Superior temporal gyrus (tissue), 1 donor: ENCODE measurements at regions not wholly inside any gene's neighbourhood (a gene's known extent, or its start where the extent isn't known, plus 50 kb on each side); places are given as distances from the start of the nearest gene placed in this dataset.
"Not testable (repeated sequence)": the region's sequence is repeated elsewhere in the genome, so short reads cannot be mapped to it uniquely, and the experiment has no call there.

Experiments used
- DNase-seq: peaks from one replicate; pipeline ENCODE4 v3.0.0-alpha.2; 2016; ENCODE audit errors: extremely low spot score

- no peak for DNase-seq
Measured at GRCh38 chrX:65331371-65331770, 203.2 kb downstream of the LAS1L start.

- DNase-seq, result no peak
Measured at GRCh38 chrX:65300104-65300809, 234.3 kb downstream of the LAS1L start.

- DNase-seq, result not testable (repeated sequence)
Measured at GRCh38 chrX:65282905-65283304, 251.7 kb downstream of the LAS1L start.

GRCh38 chrX:65273152-65273551 is 261.4 kb downstream of the LAS1L start:
- DNase-seq, result no peak

- no peak for DNase-seq
Measured at GRCh38 chrX:65266482-65266881, 268.1 kb downstream of the LAS1L start.

GRCh38 chrX:65253817-65254216 is 277.6 kb upstream of the ZC4H2 start:
- DNase-seq, result no peak

- no peak for DNase-seq
Measured at GRCh38 chrX:65241059-65241721, 264.9 kb upstream of the ZC4H2 start.

GRCh38 chrX:65203545-65203944 is 227.3 kb upstream of the ZC4H2 start:
- DNase-seq, result no peak

GRCh38 chrX:65196758-65197360 is 220.6 kb upstream of the ZC4H2 start:
- peak; percentile 7 for DNase-seq

GRCh38 chrX:65195621-65196020 is 219.4 kb upstream of the ZC4H2 start:
- DNase-seq, result no peak

- DNase-seq, result no peak
Measured at GRCh38 chrX:65194547-65194946, 218.3 kb upstream of the ZC4H2 start.

GRCh38 chrX:65163325-65163724 is 187.1 kb upstream of the ZC4H2 start:
- not testable (repeated sequence) for DNase-seq

GRCh38 chrX:65148232-65148631 is 172.0 kb upstream of the ZC4H2 start:
- no peak for DNase-seq

- no peak for DNase-seq
Measured at GRCh38 chrX:65136424-65136823, 160.2 kb upstream of the ZC4H2 start.

- no peak for DNase-seq
Measured at GRCh38 chrX:65127842-65128241, 151.6 kb upstream of the ZC4H2 start.

- no peak for DNase-seq
Measured at GRCh38 chrX:65098851-65099250, 122.6 kb upstream of the ZC4H2 start.

GRCh38 chrX:65093658-65094057 is 117.4 kb upstream of the ZC4H2 start:
- DNase-seq, result no peak

- no peak for DNase-seq
Measured at GRCh38 chrX:65073233-65073632, 97.0 kb upstream of the ZC4H2 start.

- no peak for DNase-seq
Measured at GRCh38 chrX:65072590-65072989, 96.3 kb upstream of the ZC4H2 start.

- not testable (repeated sequence) for DNase-seq
Measured at GRCh38 chrX:65058626-65059025, 82.4 kb upstream of the ZC4H2 start.

GRCh38 chrX:65045001-65045400 is 68.8 kb upstream of the ZC4H2 start:
- DNase-seq, result no peak

GRCh38 chrX:65035446-65035770 is 59.2 kb upstream of the ZC4H2 start:
- DNase-seq, result no peak
